Uterus (tissue), 3 donors: ENCODE measurements at regions not wholly inside any gene's neighbourhood (a gene's known extent, or its start where the extent isn't known, plus 50 kb on each side); places are given as distances from the start of the nearest gene placed in this dataset.
A peak's percentile ranks its signal among the peaks of the same experiment; 100 is the strongest.

Experiments used
- DNase-seq, 2 donors: peaks; one replicate each; pipeline ENCODE4 v3.0.0-alpha.2; 2019 to 2020
- H3K27ac ChIP-seq, 2 donors: fragments of 200-600 bp; sonication (generic); 1 replicate in 1 of 2; 2 replicates in 1 of 2; pipeline ENCODE4 v1.5.1; 2016 to 2018
- H3K27me3 ChIP-seq, 2 donors: fragments of 200-600 bp; sonication (generic); one replicate each; pipeline ENCODE4 v1.5.1; 2018 to 2019; ENCODE audit warnings: control low read depth in 1 of 2
- H3K36me3 ChIP-seq, 2 donors: fragments of 200-600 bp; sonication (generic); one replicate each; pipeline ENCODE4 v1.5.1; 2019; ENCODE audit warnings: control low read depth in 1 of 2
- H3K4me1 ChIP-seq, 2 donors: fragments of 200-600 bp; sonication (generic); one replicate each; pipeline ENCODE4 v1.5.1; 2018 to 2019; ENCODE audit warnings: control low read depth in 1 of 2
- H3K4me3 ChIP-seq, 2 donors: fragments of 200-600 bp; sonication (generic); 1 replicate in 1 of 2; 2 replicates in 1 of 2; pipeline ENCODE4 v1.5.1; 2018 to 2019; ENCODE audit warnings: mild to moderate bottlenecking in 1 of 2
- H3K9me3 ChIP-seq, 2 donors: fragments of 200-600 bp; sonication (generic); one replicate each; pipeline ENCODE4 v1.5.1; 2019; ENCODE audit warnings: control low read depth in 1 of 2
- CTCF ChIP-seq, 4 experiments: fragments of 200-600 bp in 2 of 4; fragments of 450-650 bp in 2 of 4; sonication (generic) in 2 of 4; IDR thresholded peaks; one replicate each; pipeline ENCODE4 v1.5.1; 2016 to 2019; ENCODE audit warnings: antibody characterized with exemption in 4 of 4, mild to moderate bottlenecking in 2 of 4, moderate library complexity in 1 of 4
- POLR2A ChIP-seq, 2 donors: fragments of 450-650 bp; IDR thresholded peaks; one replicate each; pipeline ENCODE4 v1.6.1; 2016; ENCODE audit warnings: antibody characterized with exemption in 2 of 2, mild to moderate bottlenecking in 1 of 2, moderate library complexity in 1 of 2
- intact Hi-C: fragments of 100-400 bp; cut with DNase I; formaldehyde crosslinking; loops from one replicate; pipeline ENCODE4 v1.15.1; 2023; ENCODE audit warnings: low total_unique reads
- donor health status: DM: yes; HTN: yes; CAD: no.

GRCh38 chr16:87177673-87178072, 139.5 kb downstream of the C16orf95 start:
- H3K4me1 ChIP-seq: no peaks in the 10 kb centered on the region
- no peaks in the 10 kb centered on the region for H3K27me3 ChIP-seq
- H3K9me3 ChIP-seq: no peaks in the 10 kb centered on the region
- DNase-seq: no peak
- H3K36me3 ChIP-seq: no peaks in the 10 kb centered on the region
- no peak overlapping the region for H3K4me3 ChIP-seq
- intact Hi-C loops: no loop called here
- TF ChIP-seq CTCF (IDR thresholded peaks at IDR 0.05) (no peak), POLR2A (IDR thresholded peaks at IDR 0.05) (no peak)
- H3K27ac ChIP-seq: no peak overlapping the region

DNA sequence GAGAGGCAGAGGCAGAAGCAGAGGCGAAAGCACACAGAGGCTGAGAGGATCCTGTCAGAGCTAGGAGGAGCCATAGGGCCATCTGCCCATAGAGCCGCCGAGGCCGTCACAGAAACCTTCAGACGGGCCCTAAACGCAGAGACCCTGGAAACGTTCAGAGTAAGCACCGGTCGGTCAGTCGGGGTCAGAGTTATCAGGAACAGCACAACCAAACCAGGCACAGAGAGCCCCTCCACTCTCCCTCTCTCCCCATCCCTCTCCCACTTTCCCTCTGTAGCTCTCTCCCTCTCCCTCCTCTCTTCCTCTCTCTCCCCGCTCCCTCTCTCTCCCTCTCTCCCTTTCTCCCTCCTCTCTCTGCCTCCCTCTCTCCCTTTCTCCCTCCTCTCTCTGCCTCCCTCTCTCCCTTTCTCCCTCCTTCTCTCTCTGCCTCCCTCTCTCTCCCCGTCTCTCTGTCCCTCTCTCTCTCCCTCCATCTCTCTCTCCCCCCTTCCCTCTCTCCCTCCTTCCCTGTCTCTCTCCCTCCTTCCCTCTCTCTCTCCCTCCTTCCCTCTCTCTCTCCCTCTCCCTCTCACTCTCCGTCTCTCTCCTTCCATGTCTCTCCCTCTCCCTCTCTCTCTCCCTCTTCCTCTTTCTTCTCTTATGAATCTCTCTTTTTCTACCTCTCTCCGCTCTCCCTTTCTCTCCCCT, 138.9 kb downstream of the C16orf95 start:
- Histone ChIP-seq H3K27ac (no peak overlapping the region), H3K4me1 (no peaks in the 10 kb centered on the region), H3K36me3 (no peaks in the 10 kb centered on the region), H3K27me3 (no peaks in the 10 kb centered on the region), H3K4me3 (no peak overlapping the region), H3K9me3 (no peaks in the 10 kb centered on the region)
- DNase-seq: no peak
- intact Hi-C loops: no loop called here
- TF ChIP-seq CTCF (IDR thresholded peaks at IDR 0.05) (no peak), POLR2A (IDR thresholded peaks at IDR 0.05) (no peak)

- Histone ChIP-seq H3K4me1 (no peaks in the 10 kb centered on the region), H3K27me3 (no peaks in the 10 kb centered on the region), H3K4me3 (no peak overlapping the region), H3K27ac (no peak overlapping the region), H3K36me3 (no peaks in the 10 kb centered on the region), H3K9me3 (no peaks in the 10 kb centered on the region)
- intact Hi-C loops: no loop called here
- TF ChIP-seq POLR2A (IDR thresholded peaks at IDR 0.05) (no peak), CTCF (IDR thresholded peaks at IDR 0.05) (no peak)
- peak; percentile 18 to 29 for DNase-seq
Measured at GRCh38 chr16:87178977-87179376, 138.2 kb downstream of the C16orf95 start.

DNA sequence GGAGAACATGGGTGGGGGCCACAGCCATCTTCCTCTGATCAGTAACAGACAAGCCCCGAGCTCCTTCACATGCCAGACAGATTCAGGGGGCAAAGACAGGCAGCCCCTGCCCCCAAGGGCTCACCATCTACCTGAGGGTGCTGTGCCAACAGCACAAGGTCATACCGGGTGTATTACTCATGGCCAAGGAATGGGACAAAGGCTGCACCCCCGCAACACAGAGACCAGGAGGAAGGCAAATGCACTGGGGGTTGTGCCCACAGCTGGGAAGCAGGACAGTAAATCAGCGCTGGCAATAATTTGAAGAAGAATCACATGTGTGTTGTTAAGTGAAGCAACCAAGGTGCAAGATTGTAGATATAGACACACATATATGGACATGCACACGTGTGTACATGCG, 137.1 kb downstream of the C16orf95 start:
- intact Hi-C loops: no loop called here
- no peak overlapping the region for H3K4me3 ChIP-seq
- DNase-seq: no peak
- no peaks in the 10 kb centered on the region for H3K9me3 ChIP-seq
- no peak overlapping the region for H3K27ac ChIP-seq
- no peaks in the 10 kb centered on the region for H3K4me1 ChIP-seq
- H3K36me3 ChIP-seq: no peaks in the 10 kb centered on the region
- TF ChIP-seq POLR2A (IDR thresholded peaks at IDR 0.05) (no peak), CTCF (IDR thresholded peaks at IDR 0.05) (no peak)
- H3K27me3 ChIP-seq: no peaks in the 10 kb centered on the region

GRCh38 chr16:87182759-87183158, 134.4 kb downstream of the C16orf95 start:
- Histone ChIP-seq H3K36me3 (no peaks in the 10 kb centered on the region), H3K27me3 (no peaks in the 10 kb centered on the region), H3K4me1 (no peaks in the 10 kb centered on the region), H3K9me3 (no peaks in the 10 kb centered on the region), H3K4me3 (no peak overlapping the region), H3K27ac (no peak overlapping the region)
- intact Hi-C loops: no loop called here
- no peak for DNase-seq
- TF ChIP-seq POLR2A (IDR thresholded peaks at IDR 0.05) (no peak), CTCF (IDR thresholded peaks at IDR 0.05) (no peak)
